ENCODE measurements at regions not wholly inside any gene's neighbourhood (a gene's known extent, or its start where the extent isn't known, plus 50 kb on each side); places are given as distances from the start of the nearest gene placed in this dataset.

GRCh38 chr5:52441768-52442167, 345.9 kb upstream of the ITGA1 start (continued):
- TF ChIP-seq IKZF1 (conservative IDR thresholded peaks at IDR 0.05): no peak
- no peak for TF ChIP-seq BCL3 (IDR thresholded peaks at IDR 0.05; ENCODE audit: borderline replicate concordance, insufficient read depth, low read depth, low read length, poor library complexity, severe bottlenecking)
- TF ChIP-seq POLR2AphosphoS5 (IDR thresholded peaks at IDR 0.05; ENCODE audit: low read length): no peak

DNA sequence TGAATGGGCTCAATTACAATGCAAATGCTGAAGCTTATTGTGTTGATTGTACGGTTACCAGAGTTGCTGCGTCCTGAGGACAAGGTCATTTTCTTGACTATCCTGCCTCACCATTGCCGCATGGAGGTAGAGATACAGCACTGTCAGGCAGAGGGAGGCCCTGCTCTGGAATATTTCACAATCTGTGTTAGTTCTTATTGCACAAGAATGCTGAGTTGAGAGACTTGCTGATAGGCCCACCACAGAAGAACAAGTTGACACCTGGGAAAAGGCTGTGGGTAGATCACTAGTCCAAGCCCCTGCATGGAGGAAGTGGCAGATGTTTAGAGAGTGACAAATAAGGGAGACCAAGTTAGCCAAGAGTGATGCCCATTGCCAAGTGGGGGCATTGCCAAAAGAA, 344.5 kb upstream of the ITGA1 start:
- no peak for ATAC-seq
- no peak overlapping the region for H3K9ac ChIP-seq (ENCODE audit: control insufficient read depth, insufficient read depth, low read length)
- BruUV-seq (replicated peaks): no TSS peak
- H3K4me3 ChIP-seq: no peak overlapping the region
- H3K27ac ChIP-seq (ENCODE audit: control insufficient read depth, insufficient read depth): no peak overlapping the region
- FAIRE-seq: no peak
- no peaks in the 10 kb centered on the region for H3K79me2 ChIP-seq (ENCODE audit: control insufficient read depth, insufficient read depth, low read length)
- H3K36me3 ChIP-seq (ENCODE audit: control insufficient read depth in 2 of 2, insufficient read depth in 2 of 2, low read length in 1 of 2): no peaks in the 10 kb centered on the region
- no peak for DNase-seq (ENCODE audit: low read depth, low spot score)
- in situ Hi-C loops (cut with MboI): no loop called here
- intact Hi-C loops (cut with micrococcal nuclease; ENCODE audit: unreplicated experiment): no loop called here
- ChIA-PET POLR2A (interaction anchor here (0.6 kb wide), 1 partner anchor 415 kb away, joined by 5 read pairs; no protein-coding TSS in a partner anchor), RAD21 (ENCODE audit: unreplicated experiment) (no interaction called here), CTCF (no interaction called here), SMC1A (ENCODE audit: uncharacterized antibody, unreplicated experiment) (no interaction called here)
- no peak for TF ChIP-seq NFYA (IDR thresholded peaks at IDR 0.05; ENCODE audit: borderline replicate concordance, low read depth, low read length)
- TF ChIP-seq DPF2 (IDR thresholded peaks at IDR 0.05): no peak
- no peak for TF ChIP-seq BACH1 (IDR thresholded peaks at IDR 0.05; ENCODE audit: borderline replicate concordance)
- no peak for TF ChIP-seq CHD1 (IDR thresholded peaks at IDR 0.05; ENCODE audit: low read depth, low read length)
- no peak for TF ChIP-seq FOS (IDR thresholded peaks at IDR 0.05; ENCODE audit: borderline replicate concordance, extremely low read depth, insufficient read length)
- no peak for TF ChIP-seq SMAD1 (IDR thresholded peaks at IDR 0.05; ENCODE audit: low read depth, partially characterized antibody)
- TF ChIP-seq SIX5 (IDR thresholded peaks at IDR 0.05; ENCODE audit: low read depth, low read length, severe bottlenecking): no peak
- no peak for TF ChIP-seq SPI1 (IDR thresholded peaks at IDR 0.05; ENCODE audit: borderline replicate concordance, insufficient read depth, low read depth, low read length)
- TF ChIP-seq ZNF24 (IDR thresholded peaks at IDR 0.05): no peak
- no peak for TF ChIP-seq NR2F1 (conservative IDR thresholded peaks at IDR 0.05)
- TF ChIP-seq RBBP5 (conservative IDR thresholded peaks at IDR 0.05): no peak
- WGBS (ENCODE audit: insufficient coverage, insufficient replicate concordance, low lambda C conversion rate, missing lambda C conversion rate): 31% methylated on average over 3 of the region's 3 CpGs
- no peaks in the 10 kb centered on the region for H3K4me1 ChIP-seq (ENCODE audit: control insufficient read depth, insufficient read depth, low read length)
- H3K4me2 ChIP-seq (ENCODE audit: control insufficient read depth, insufficient read depth): no peak overlapping the region
- H2AFZ ChIP-seq (ENCODE audit: control insufficient read depth, low read depth, low read length): no peak overlapping the region
- H3K27me3 ChIP-seq (replicated peaks in 1 of 2; ENCODE audit: control insufficient read depth in 2 of 2, insufficient read depth in 2 of 2, low read length in 1 of 2): no peaks in the 10 kb centered on the region
- no peaks in the 10 kb centered on the region for H4K20me1 ChIP-seq (ENCODE audit: control insufficient read depth, insufficient read depth)
- H3K9me3 ChIP-seq (replicated peaks; ENCODE audit: control insufficient read depth, insufficient read depth, low read length): no peaks in the 10 kb centered on the region
